Subcutaneous abdominal adipose tissue (tissue), 5 donors: ENCODE measurements at regions not wholly inside any gene's neighbourhood (a gene's known extent, or its start where the extent isn't known, plus 50 kb on each side); places are given as distances from the start of the nearest gene placed in this dataset.

Source experiments
- H3K27ac ChIP-seq: one replicate; pipeline ENCODE4 v1.7.0; 2013; ENCODE audit warnings: low read depth, mild to moderate bottlenecking, inconsistent platforms, low read length, moderate library complexity
- H3K27me3 ChIP-seq, 5 donors: one replicate each; pipeline ENCODE4 v1.7.0; 2013; ENCODE audit warnings: low read length in 5 of 5, inconsistent platforms in 1 of 5; ENCODE audit not compliant: control insufficient read depth in 5 of 5, insufficient read depth in 4 of 5
- H3K36me3 ChIP-seq, 5 donors: one replicate each; pipeline ENCODE4 v1.7.0; 2013; ENCODE audit warnings: low read length in 5 of 5; ENCODE audit not compliant: control insufficient read depth in 5 of 5, insufficient read depth in 5 of 5
- H3K4me1 ChIP-seq, 5 donors: one replicate each; pipeline ENCODE4 v1.7.0; 2013; ENCODE audit warnings: low read length in 5 of 5, mild to moderate bottlenecking in 3 of 5, moderate library complexity in 1 of 5; ENCODE audit not compliant: control insufficient read depth in 5 of 5, insufficient read depth in 5 of 5
- H3K4me3 ChIP-seq, 5 donors: one replicate each; pipeline ENCODE4 v1.7.0; 2013; ENCODE audit warnings: low read length in 5 of 5, low read depth in 1 of 5
- H3K9ac ChIP-seq, 5 donors: one replicate each; pipeline ENCODE4 v1.7.0; 2013; ENCODE audit warnings: low read length in 5 of 5, mild to moderate bottlenecking in 4 of 5, moderate library complexity in 3 of 5
- H3K9me3 ChIP-seq, 5 donors: one replicate each; pipeline ENCODE4 v1.7.0; 2013; ENCODE audit warnings: low read length in 5 of 5; ENCODE audit not compliant: control insufficient read depth in 5 of 5
- donor health status: healthy.
- donor health status: healthy.
- donor health status: healthy.
- donor health status: healthy.
- donor health status: healthy.

- Histone ChIP-seq H3K4me1 (peaks cover 0 to 29% (median 10%) of the 10 kb centered on the region in 5 donors), H3K4me3 (no peak overlapping the region), H3K9ac (no peak overlapping the region), H3K27ac (no peak overlapping the region), H3K9me3 (no peaks in the 10 kb centered on the region), H3K27me3 (no peaks in the 10 kb centered on the region), H3K36me3 (no peaks in the 10 kb centered on the region)
These were observed 483.7 kb upstream of the INTU start for GRCh38 chr4:127149086-127149485.

- Histone ChIP-seq H3K4me3 (no peak overlapping the region), H3K9ac (no peak overlapping the region), H3K9me3 (no peaks in the 10 kb centered on the region), H3K4me1 (peaks cover 0 to 16% (median 0%) of the 10 kb centered on the region in 5 donors), H3K27me3 (no peaks in the 10 kb centered on the region), H3K27ac (no peak overlapping the region), H3K36me3 (no peaks in the 10 kb centered on the region)
These were observed 480.8 kb upstream of the INTU start for GRCh38 chr4:127151941-127152340.

GRCh38 chr4:127155116-127155515, 477.6 kb upstream of the INTU start:
- no peaks in the 10 kb centered on the region for H3K27me3 ChIP-seq
- H3K9me3 ChIP-seq, result no peaks in the 10 kb centered on the region
- H3K27ac ChIP-seq, result no peak overlapping the region
- peaks cover 0 to 2% (median 0%) of the 10 kb centered on the region in 5 donors for H3K4me1 ChIP-seq
- no peak overlapping the region for H3K4me3 ChIP-seq
- H3K36me3 ChIP-seq, result no peaks in the 10 kb centered on the region
- no peak overlapping the region for H3K9ac ChIP-seq

- Histone ChIP-seq H3K4me3 (no peak overlapping the region), H3K9me3 (peaks cover 0 to 3% (median 0%) of the 10 kb centered on the region in 5 donors), H3K4me1 (peaks cover 0 to 2% (median 0%) of the 10 kb centered on the region in 5 donors), H3K36me3 (no peaks in the 10 kb centered on the region), H3K27ac (no peak overlapping the region), H3K27me3 (no peaks in the 10 kb centered on the region), H3K9ac (no peak overlapping the region)
These were observed 477.2 kb upstream of the INTU start for GRCh38 chr4:127155555-127155954.

- H3K9ac ChIP-seq, result no peak overlapping the region
- H3K27ac ChIP-seq, result no peak overlapping the region
- H3K4me1 ChIP-seq, result peaks cover 0 to 4% (median 0%) of the 10 kb centered on the region in 5 donors
- no peaks in the 10 kb centered on the region for H3K27me3 ChIP-seq
- H3K36me3 ChIP-seq, result no peaks in the 10 kb centered on the region
- no peak overlapping the region for H3K4me3 ChIP-seq
- H3K9me3 ChIP-seq, result peaks cover 0 to 8% (median 4%) of the 10 kb centered on the region in 5 donors
These were observed 470.0 kb upstream of the INTU start for GRCh38 chr4:127162741-127163140.

GRCh38 chr4:127165971-127166370, 466.8 kb upstream of the INTU start:
- Histone ChIP-seq H3K4me1 (peaks cover 0 to 4% (median 0%) of the 10 kb centered on the region in 5 donors), H3K27ac (no peak overlapping the region), H3K27me3 (no peaks in the 10 kb centered on the region), H3K36me3 (no peaks in the 10 kb centered on the region), H3K9me3 (peaks cover 0 to 1% (median under 1%) of the 10 kb centered on the region in 5 donors), H3K4me3 (no peak overlapping the region), H3K9ac (no peak overlapping the region)

GRCh38 chr4:127174201-127174600, 458.6 kb upstream of the INTU start:
- H3K27ac ChIP-seq, result no peak overlapping the region
- H3K36me3 ChIP-seq, result no peaks in the 10 kb centered on the region
- H3K4me1 ChIP-seq, result no peaks in the 10 kb centered on the region
- H3K9ac ChIP-seq, result no peak overlapping the region
- no peaks in the 10 kb centered on the region for H3K27me3 ChIP-seq
- H3K4me3 ChIP-seq, result no peak overlapping the region
- peaks cover 0 to 2% (median 0%) of the 10 kb centered on the region in 5 donors for H3K9me3 ChIP-seq

- Histone ChIP-seq H3K4me1 (no peaks in the 10 kb centered on the region), H3K4me3 (no peak overlapping the region), H3K27me3 (no peaks in the 10 kb centered on the region), H3K9me3 (peaks cover 0 to 2% (median 0%) of the 10 kb centered on the region in 5 donors), H3K27ac (no peak overlapping the region), H3K9ac (no peak overlapping the region), H3K36me3 (no peaks in the 10 kb centered on the region)
These were observed 458.1 kb upstream of the INTU start for GRCh38 chr4:127174616-127175015.

- no peaks in the 10 kb centered on the region for H3K36me3 ChIP-seq
- H3K4me1 ChIP-seq, result no peaks in the 10 kb centered on the region
- no peak overlapping the region for H3K9ac ChIP-seq
- H3K27me3 ChIP-seq, result no peaks in the 10 kb centered on the region
- H3K27ac ChIP-seq, result no peak overlapping the region
- no peak overlapping the region for H3K4me3 ChIP-seq
- peaks cover 0 to 2% (median 0%) of the 10 kb centered on the region in 5 donors for H3K9me3 ChIP-seq
These were observed 453.3 kb upstream of the INTU start for GRCh38 chr4:127179256-127180087.

GRCh38 chr4:127181001-127181400, 451.8 kb upstream of the INTU start:
- H3K9ac ChIP-seq, result no peak overlapping the region
- H3K9me3 ChIP-seq, result peaks cover 0 to 2% (median 0%) of the 10 kb centered on the region in 5 donors
- no peak overlapping the region for H3K27ac ChIP-seq
- H3K4me3 ChIP-seq, result no peak overlapping the region
- no peaks in the 10 kb centered on the region for H3K36me3 ChIP-seq
- H3K27me3 ChIP-seq, result no peaks in the 10 kb centered on the region
- H3K4me1 ChIP-seq, result no peaks in the 10 kb centered on the region
